GM12878 (cell line): ENCODE measurements at regions not wholly inside any gene's neighbourhood (a gene's known extent, or its start where the extent isn't known, plus 50 kb on each side); places are given as distances from the start of the nearest gene placed in this dataset.

ENCODE experiments used
- ATAC-seq: fragments of 200-7000 bp; cut with Tn5 transposase; 3 replicates; pipeline ENCODE4 v1.9.1; 2020; ENCODE audit warnings: mild to moderate bottlenecking, moderate library complexity
- BruUV-seq: library from RNA; stranded (reverse); fragments of 400-500 nt; replicated peaks from 2 replicates; lab custom pipeline; 2021; lab: Mats Ljungman, UMichigan
- CTCF ChIA-PET: fragments of 300-600 bp; sonication (Branson Sonifier 250); formaldehyde crosslinking; extraction: SDS; loops from one replicate; lab custom pipeline; 2021; ENCODE audit warnings: inconsistent platforms; lab: Yijun Ruan, JAX
- POLR2A ChIA-PET: fragments of 350-600 bp; formaldehyde crosslinking; extraction: SDS; loops from one replicate; lab custom pipeline; 2021; ENCODE audit warnings: inconsistent platforms; lab: Charles Lee
- RAD21 ChIA-PET: fragments of 300-600 bp; sonication (Branson Sonifier 250); formaldehyde crosslinking; loops from one replicate; lab custom pipeline; 2023; ENCODE audit warnings: antibody characterized with exemption; ENCODE audit not compliant: unreplicated experiment; lab: Charles Lee
- SMC1A ChIA-PET: fragments of 300-600 bp; sonication (Branson Sonifier 250); formaldehyde crosslinking; loops from one replicate; lab custom pipeline; 2023; ENCODE audit not compliant: unreplicated experiment, uncharacterized antibody; lab: Charles Lee
- DNase-seq: peaks from one replicate; pipeline ENCODE4 v3.0.0-alpha.2; 2011; ENCODE audit warnings: low read depth, low spot score
- FAIRE-seq: peaks from 3 replicates; lab custom pipeline; 2011; peaks lifted over from hg19 to GRCh38; lab: Jason Lieb, UNC
- H2AFZ ChIP-seq: 2 replicates; pipeline ENCODE4 v1.6.0; 2011; ENCODE audit warnings: low read depth, low read length, control low read depth; ENCODE audit not compliant: control insufficient read depth
- H3K27ac ChIP-seq: 2 replicates; pipeline ENCODE4 v1.5.1; 2011; ENCODE audit warnings: control low read depth; ENCODE audit not compliant: control insufficient read depth, insufficient read depth
- H3K27me3 ChIP-seq, 2 experiments: replicated peaks in 1 of 2; 2 replicates each; pipeline versions ENCODE4 v1.6.0 to v1.6.1; 2011; ENCODE audit warnings: low read length in 1 of 2; ENCODE audit not compliant: control insufficient read depth in 2 of 2, insufficient read depth in 2 of 2
- H3K36me3 ChIP-seq, 2 experiments: 2 replicates each; pipeline ENCODE4 v1.5.1; 2011; ENCODE audit warnings: low read length in 1 of 2; ENCODE audit not compliant: control insufficient read depth in 2 of 2, insufficient read depth in 2 of 2
- H3K4me1 ChIP-seq: 2 replicates; pipeline ENCODE4 v1.6.1; 2011; ENCODE audit warnings: mild to moderate bottlenecking, low read length, moderate library complexity, mixed read lengths; ENCODE audit not compliant: control insufficient read depth, insufficient read depth
- H3K4me2 ChIP-seq: 2 replicates; pipeline ENCODE4 v1.6.0; 2011; ENCODE audit warnings: control low read depth; ENCODE audit not compliant: control insufficient read depth, insufficient read depth
- H3K4me3 ChIP-seq: fragments of 200-600 bp; sonication (generic); 2 replicates; pipeline ENCODE4 v1.5.1; 2016
- H3K79me2 ChIP-seq: 2 replicates; pipeline ENCODE4 v1.6.0; 2011; ENCODE audit warnings: low read length; ENCODE audit not compliant: control insufficient read depth, insufficient read depth
- H3K9ac ChIP-seq: 2 replicates; pipeline ENCODE4 v1.8.0; 2011; ENCODE audit warnings: low read length, control low read depth, mixed read lengths; ENCODE audit not compliant: control insufficient read depth, insufficient read depth
- H3K9me3 ChIP-seq: replicated peaks from 3 replicates; pipeline ENCODE4 v1.5.1; 2011; ENCODE audit warnings: mild to moderate bottlenecking, low read length; ENCODE audit not compliant: control insufficient read depth, insufficient read depth
- H4K20me1 ChIP-seq: 2 replicates; pipeline ENCODE4 v1.6.0; 2011; ENCODE audit not compliant: control insufficient read depth, insufficient read depth
- BCL11A ChIP-seq: IDR thresholded peaks from 2 replicates; pipeline ENCODE4 v1.6.1; 2011; ENCODE audit warnings: low read depth, low read length
- EED ChIP-seq: sonication (generic); IDR thresholded peaks from 2 replicates; pipeline ENCODE4 v1.6.1; 2016; ENCODE audit warnings: antibody characterized with exemption, low read depth
- GATAD2B ChIP-seq: fragments of 450-650 bp; conservative IDR thresholded peaks from 2 replicates; pipeline ENCODE4 v1.6.1; 2017; ENCODE audit warnings: low read depth, mild to moderate bottlenecking, moderate library complexity
- IRF5 ChIP-seq: fragments of 450-650 bp; IDR thresholded peaks from 2 replicates; pipeline ENCODE4 v1.6.1; 2017; ENCODE audit warnings: borderline replicate concordance
- PML ChIP-seq: IDR thresholded peaks from 2 replicates; pipeline ENCODE4 v1.6.1; 2012; ENCODE audit warnings: low read length, inconsistent platforms
- REST ChIP-seq: IDR thresholded peaks from 2 replicates; pipeline ENCODE4 v1.6.1; 2012; ENCODE audit warnings: mild to moderate bottlenecking, low read depth, low read length
- TCF7 ChIP-seq: IDR thresholded peaks from 2 replicates; pipeline ENCODE4 v1.6.1; 2014; ENCODE audit warnings: antibody characterized with exemption, borderline replicate concordance
- WGBS: methylation state at CpG from one replicate; pipeline ENCODE4 v1.1.6; 2016; ENCODE audit warnings: low lambda C conversion rate; ENCODE audit not compliant: insufficient replicate concordance, insufficient coverage; ENCODE audit errors: missing lambda C conversion rate; 5-methylcytosine and 5-hydroxymethylcytosine counted together
- in situ Hi-C: fragments of 300-500 bp; cut with MboI; formaldehyde crosslinking; loops from 9 replicates; pipeline ENCODE4 v1.14.3; 2018; ENCODE audit warnings: mixed read lengths
- intact Hi-C: fragments of 100-400 bp; cut with micrococcal nuclease; formaldehyde crosslinking; loops from one replicate; pipeline ENCODE4 v1.14.2; 2022; ENCODE audit not compliant: unreplicated experiment

- Histone ChIP-seq H3K4me3 (no peak overlapping the region), H3K27ac (no peak overlapping the region), H3K9me3 (no peaks in the 10 kb centered on the region), H3K4me1 (no peaks in the 10 kb centered on the region), H3K79me2 (no peaks in the 10 kb centered on the region), H4K20me1 (no peaks in the 10 kb centered on the region), H3K36me3 (no peaks in the 10 kb centered on the region), H3K27me3 (no peaks in the 10 kb centered on the region), H2AFZ (no peak overlapping the region), H3K4me2 (no peak overlapping the region), H3K9ac (no peak overlapping the region)
- ATAC-seq, result peak; percentile 85
- no peak for DNase-seq
- CTCF ChIA-PET, result no interaction called here
- intact Hi-C loops (no loop called here), in situ Hi-C loops (no loop called here)
- no TSS peak for BruUV-seq
- no peak for FAIRE-seq
- RAD21 ChIA-PET, result no interaction called here
- POLR2A ChIA-PET, result no interaction called here
- TF ChIP-seq REST (no peak), PML (no peak), BCL11A (no peak), EED (no peak), GATAD2B (no peak), IRF5 (no peak), TCF7 (no peak)
- WGBS, result 39% methylated on average over 2 of the region's 2 CpGs
- SMC1A ChIA-PET, result no interaction called here
These were observed 485.6 kb upstream of the NUDT12 start for GRCh38 chr5:104048231-104048630.
